ENCODE measurements at regions not wholly inside any gene's neighbourhood (a gene's known extent, or its start where the extent isn't known, plus 50 kb on each side); places are given as distances from the start of the nearest gene placed in this dataset.

GRCh38 chr13:23059173-23059572, 121.6 kb upstream of the SGCG start:
- no peak overlapping the region for H3K4me2 ChIP-seq (ENCODE audit: low read depth, low read length, poor library complexity, severe bottlenecking)
- H3K4me1 ChIP-seq (ENCODE audit: insufficient read depth, low read length, poor library complexity, severe bottlenecking): no peaks in the 10 kb centered on the region
- no peaks in the 10 kb centered on the region for H3K79me2 ChIP-seq (ENCODE audit: insufficient read depth, low read length)
- H3F3A ChIP-seq (ENCODE audit: low read depth): no peaks in the 10 kb centered on the region
- H3K27me3 ChIP-seq (ENCODE audit: insufficient read depth, low read length, poor library complexity, severe bottlenecking): no peaks in the 10 kb centered on the region
- no peaks in the 10 kb centered on the region for H3K36me3 ChIP-seq (ENCODE audit: insufficient read depth, low read length)
- no peaks in the 10 kb centered on the region for H3K9me3 ChIP-seq (ENCODE audit: insufficient read depth, low read depth, low read length)
- TF ChIP-seq CTCF (conservative IDR thresholded peaks at IDR 0.05; ENCODE audit: low read length) (no peak), EZH2phosphoT487 (IDR thresholded peaks at IDR 0.05; ENCODE audit: borderline replicate concordance) (no peak)
- H3K4me3 ChIP-seq (ENCODE audit: low read length, poor library complexity, severe bottlenecking): no peak overlapping the region
- H4K20me1 ChIP-seq (ENCODE audit: insufficient read depth, low read length, poor library complexity, severe bottlenecking): no peaks in the 10 kb centered on the region
- H3K9ac ChIP-seq (ENCODE audit: low read depth, low read length, poor library complexity, severe bottlenecking): no peak overlapping the region
- no peak overlapping the region for H2AFZ ChIP-seq (ENCODE audit: low read length)
- H3K9me2 ChIP-seq (replicated peaks; ENCODE audit: low read depth, low read length): no peaks in the 10 kb centered on the region

- H3K27me3 ChIP-seq (ENCODE audit: insufficient read depth, low read length, poor library complexity, severe bottlenecking): no peaks in the 10 kb centered on the region
- H2AFZ ChIP-seq (ENCODE audit: low read length): no peak overlapping the region
- H3K79me2 ChIP-seq (ENCODE audit: insufficient read depth, low read length): no peaks in the 10 kb centered on the region
- H3K4me2 ChIP-seq (ENCODE audit: low read depth, low read length, poor library complexity, severe bottlenecking): no peak overlapping the region
- H3K9me2 ChIP-seq (replicated peaks; ENCODE audit: low read depth, low read length): no peaks in the 10 kb centered on the region
- H4K20me1 ChIP-seq (ENCODE audit: insufficient read depth, low read length, poor library complexity, severe bottlenecking): no peaks in the 10 kb centered on the region
- H3K9ac ChIP-seq (ENCODE audit: low read depth, low read length, poor library complexity, severe bottlenecking): no peak overlapping the region
- H3K9me3 ChIP-seq (ENCODE audit: insufficient read depth, low read depth, low read length): no peaks in the 10 kb centered on the region
- no peaks in the 10 kb centered on the region for H3K4me1 ChIP-seq (ENCODE audit: insufficient read depth, low read length, poor library complexity, severe bottlenecking)
- TF ChIP-seq EZH2phosphoT487 (IDR thresholded peaks at IDR 0.05; ENCODE audit: borderline replicate concordance) (no peak), CTCF (conservative IDR thresholded peaks at IDR 0.05; ENCODE audit: low read length) (no peak)
- no peak overlapping the region for H3K4me3 ChIP-seq (ENCODE audit: low read length, poor library complexity, severe bottlenecking)
- no peaks in the 10 kb centered on the region for H3K36me3 ChIP-seq (ENCODE audit: insufficient read depth, low read length)
- H3F3A ChIP-seq (ENCODE audit: low read depth): no peaks in the 10 kb centered on the region
Measured at GRCh38 chr13:23060959-23061358, 119.8 kb upstream of the SGCG start.

GRCh38 chr13:23067129-23067528, 113.7 kb upstream of the SGCG start:
- Histone ChIP-seq H3K4me1 (ENCODE audit: insufficient read depth, low read length, poor library complexity, severe bottlenecking) (no peaks in the 10 kb centered on the region), H3K36me3 (ENCODE audit: insufficient read depth, low read length) (no peaks in the 10 kb centered on the region), H3K4me3 (ENCODE audit: low read length, poor library complexity, severe bottlenecking) (no peak overlapping the region), H3K79me2 (ENCODE audit: insufficient read depth, low read length) (no peaks in the 10 kb centered on the region), H3F3A (ENCODE audit: low read depth) (no peaks in the 10 kb centered on the region), H3K27me3 (ENCODE audit: insufficient read depth, low read length, poor library complexity, severe bottlenecking) (no peaks in the 10 kb centered on the region), H4K20me1 (ENCODE audit: insufficient read depth, low read length, poor library complexity, severe bottlenecking) (no peaks in the 10 kb centered on the region), H3K9ac (ENCODE audit: low read depth, low read length, poor library complexity, severe bottlenecking) (no peak overlapping the region), H3K9me2 (replicated peaks; ENCODE audit: low read depth, low read length) (no peaks in the 10 kb centered on the region), H3K9me3 (ENCODE audit: insufficient read depth, low read depth, low read length) (no peaks in the 10 kb centered on the region), H3K4me2 (ENCODE audit: low read depth, low read length, poor library complexity, severe bottlenecking) (no peak overlapping the region), H2AFZ (ENCODE audit: low read length) (no peak overlapping the region)
- TF ChIP-seq CTCF (conservative IDR thresholded peaks at IDR 0.05; ENCODE audit: low read length) (no peak), EZH2phosphoT487 (IDR thresholded peaks at IDR 0.05; ENCODE audit: borderline replicate concordance) (no peak)
